ENCODE measurements at regions not wholly inside any gene's neighbourhood (a gene's known extent, or its start where the extent isn't known, plus 50 kb on each side); places are given as distances from the start of the nearest gene placed in this dataset.
"Not testable (repeated sequence)": the region's sequence is repeated elsewhere in the genome, so short reads cannot be mapped to it uniquely, and the experiment has no call there.

DNA sequence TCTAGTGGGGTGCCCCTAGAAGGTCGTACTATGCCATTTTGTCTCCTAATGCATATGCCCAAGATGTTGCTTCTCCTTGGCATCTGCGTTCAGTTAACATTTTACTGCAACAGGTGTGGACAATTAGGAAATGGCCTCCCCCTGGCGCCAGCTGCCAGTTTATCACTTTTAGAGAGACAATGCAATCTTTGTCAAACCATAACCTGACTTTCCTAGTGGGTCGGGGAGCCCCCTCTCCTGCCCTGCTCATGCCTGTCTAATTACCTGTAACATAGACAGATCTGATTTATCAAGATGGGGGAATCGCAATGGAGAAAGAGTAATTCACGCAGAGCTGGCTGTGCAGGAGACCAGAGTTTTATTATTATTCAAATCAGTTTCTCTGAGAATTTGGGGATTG is 353.7 kb upstream of the SGO1 start:
- no peak for DNase-seq

DNA sequence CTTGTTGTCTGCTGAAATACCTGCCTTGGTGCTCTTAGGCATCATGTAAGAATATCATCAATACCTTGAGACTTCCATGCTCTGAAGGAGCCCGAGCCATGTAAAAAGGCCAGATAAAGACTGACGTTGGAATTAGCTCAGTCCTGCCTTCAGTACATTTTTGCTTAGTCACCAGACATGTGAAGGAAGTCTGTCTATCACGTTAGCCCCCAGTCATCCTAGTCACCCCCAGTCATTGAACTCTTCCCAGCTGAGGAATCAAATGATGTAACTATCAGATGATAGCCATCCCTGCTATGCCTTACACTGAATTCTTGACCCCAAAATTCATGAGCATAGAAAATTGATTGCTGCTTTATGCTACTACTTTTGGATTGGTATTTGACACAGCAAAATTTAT is 351.2 kb upstream of the SGO1 start:
- DNase-seq = no peak

GRCh38 chr3:20529911-20530310 is 343.9 kb upstream of the SGO1 start:
- no peak for DNase-seq

DNA sequence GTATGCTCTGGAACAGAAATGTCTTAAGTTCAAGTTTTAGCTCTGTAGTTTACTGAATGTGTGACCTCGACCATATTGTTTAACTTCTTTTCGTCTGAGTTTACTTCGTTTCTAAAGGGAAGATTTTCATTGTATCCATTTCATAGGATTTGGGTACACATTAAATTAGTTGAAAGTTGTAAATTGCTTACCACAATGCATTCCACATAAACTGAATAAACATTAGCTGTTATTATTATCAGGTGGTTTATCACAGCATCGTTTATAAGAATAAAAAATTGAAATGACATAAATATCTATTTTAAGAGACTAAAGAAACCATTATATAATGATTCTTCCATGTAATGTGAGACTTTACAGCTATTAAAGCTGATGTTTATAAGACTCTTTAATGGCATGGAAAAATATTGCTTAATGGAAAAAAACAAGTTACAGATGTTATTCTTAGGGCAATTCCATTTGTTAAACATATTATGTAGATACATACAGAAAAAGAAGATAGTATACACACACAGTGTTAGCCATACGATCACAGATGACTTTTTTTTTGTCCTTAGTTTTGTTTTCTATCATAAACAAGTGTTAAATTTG is 342.3 kb upstream of the SGO1 start:
- no peak for DNase-seq

DNA sequence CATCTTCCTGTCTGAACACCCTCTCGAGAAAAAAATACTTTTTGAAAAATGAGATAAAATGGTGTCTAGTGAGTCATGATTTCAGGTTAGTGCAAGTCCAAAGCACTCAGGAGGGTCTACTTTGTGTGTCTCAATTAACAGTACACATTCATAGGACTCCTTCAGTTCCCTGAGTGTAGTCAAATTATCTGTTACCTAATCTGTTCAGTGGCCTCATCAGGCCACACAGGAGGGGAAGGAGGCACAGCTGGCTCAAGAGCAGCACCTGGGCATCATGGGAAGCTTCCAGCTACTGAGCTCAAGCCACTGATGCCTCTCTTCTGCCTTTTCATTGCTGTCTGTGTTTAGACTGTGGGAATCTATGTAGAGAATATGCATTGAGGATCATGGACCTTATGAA is 341.4 kb upstream of the SGO1 start:
- DNase-seq = no peak

DNA sequence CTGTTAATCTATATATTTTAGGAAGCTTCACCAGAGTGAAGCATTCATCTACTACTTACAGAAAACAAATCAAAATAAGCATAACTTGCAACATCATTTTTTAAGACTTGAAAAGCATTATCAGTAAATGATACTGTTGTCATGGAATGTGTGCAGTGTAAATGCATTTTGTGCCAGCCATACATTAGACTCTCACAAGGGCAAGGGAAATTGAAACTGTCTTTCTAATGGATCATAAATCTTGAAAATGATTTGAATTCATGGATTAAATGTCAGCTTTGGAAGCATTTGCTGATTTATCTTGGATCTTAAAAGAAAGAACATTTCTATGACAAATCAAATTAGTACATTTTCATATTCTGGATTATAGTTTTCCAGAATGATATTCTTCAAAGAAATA is 338.3 kb upstream of the SGO1 start:
- no peak for DNase-seq

- no peak for DNase-seq
These were observed 337.3 kb upstream of the SGO1 start for GRCh38 chr3:20523293-20523692.

DNA sequence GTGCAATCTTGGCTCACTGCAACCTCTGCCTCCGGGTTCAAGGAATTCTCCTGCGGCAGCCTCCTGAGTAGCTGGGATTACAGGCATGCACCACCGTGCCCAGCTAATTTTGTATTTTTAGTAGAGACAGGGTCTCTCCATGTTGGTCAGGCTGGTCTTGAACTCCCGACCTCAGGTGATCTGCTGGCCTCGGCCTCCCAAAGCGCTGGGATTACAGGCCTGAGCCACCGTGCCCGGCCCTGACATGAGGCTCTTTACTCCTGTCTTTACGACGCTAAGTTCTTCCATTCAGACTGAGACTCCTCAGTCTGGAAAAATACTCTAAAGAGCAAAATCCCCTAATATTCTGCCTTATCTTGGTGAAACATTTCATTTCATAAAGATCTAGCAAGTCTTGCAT is 331.3 kb upstream of the SGO1 start:
- not testable (repeated sequence) for DNase-seq

DNA sequence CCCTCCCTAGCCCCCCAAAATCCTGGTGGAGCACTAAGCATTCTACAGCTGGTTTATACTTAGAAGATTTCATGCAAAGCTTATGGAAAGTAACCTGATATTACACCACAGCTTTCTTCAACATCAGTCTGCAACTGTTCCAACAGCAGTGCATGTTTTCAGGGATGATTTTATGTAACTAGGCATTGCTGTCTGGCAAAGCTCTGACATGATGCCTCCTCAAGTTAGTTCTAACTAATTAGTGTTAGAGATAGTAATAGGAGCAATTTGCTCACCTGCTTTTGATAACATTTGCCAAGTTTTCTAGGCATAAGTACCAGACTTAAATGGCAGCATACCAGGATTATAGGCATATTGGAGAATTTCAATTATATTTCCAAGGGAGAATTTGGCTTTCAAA is 330.3 kb upstream of the SGO1 start:
- DNase-seq = no peak

- DNase-seq = no peak
These were observed 329.8 kb upstream of the SGO1 start for GRCh38 chr3:20515834-20516233.

DNA sequence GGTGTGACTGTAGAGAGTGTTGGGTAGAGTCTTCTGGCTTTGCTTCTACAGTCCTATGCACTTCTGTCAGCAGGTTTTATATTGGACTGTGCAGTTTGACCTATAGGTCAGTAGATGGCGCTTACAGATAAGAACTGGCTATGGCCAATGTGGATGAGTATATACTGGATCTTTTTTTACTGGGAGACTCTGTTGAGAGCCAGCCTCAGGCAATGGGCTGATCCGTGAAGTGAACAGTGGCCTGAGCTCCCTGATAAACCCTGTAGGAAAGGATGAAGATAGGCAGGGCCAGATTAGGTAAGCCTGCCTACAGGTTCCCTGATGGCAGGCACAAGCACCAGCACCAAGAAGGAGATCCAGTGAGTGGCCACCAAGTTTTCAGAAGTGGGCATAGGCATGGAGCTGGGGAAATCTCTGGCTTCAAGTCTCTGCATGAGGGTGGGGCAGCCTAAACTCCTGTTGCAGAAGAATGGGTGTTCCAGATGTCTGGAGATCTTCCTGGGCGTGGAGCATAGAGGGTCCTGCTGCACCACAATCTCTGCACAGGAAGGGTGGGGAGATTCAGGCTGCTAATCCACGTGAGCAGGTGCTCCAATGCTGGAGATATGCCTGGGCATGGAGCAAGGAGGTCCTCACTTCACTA is 326.0 kb upstream of the SGO1 start:
- DNase-seq = no peak

GRCh38 chr3:20510396-20510795 is 324.4 kb upstream of the SGO1 start:
- no peak for DNase-seq

DNA sequence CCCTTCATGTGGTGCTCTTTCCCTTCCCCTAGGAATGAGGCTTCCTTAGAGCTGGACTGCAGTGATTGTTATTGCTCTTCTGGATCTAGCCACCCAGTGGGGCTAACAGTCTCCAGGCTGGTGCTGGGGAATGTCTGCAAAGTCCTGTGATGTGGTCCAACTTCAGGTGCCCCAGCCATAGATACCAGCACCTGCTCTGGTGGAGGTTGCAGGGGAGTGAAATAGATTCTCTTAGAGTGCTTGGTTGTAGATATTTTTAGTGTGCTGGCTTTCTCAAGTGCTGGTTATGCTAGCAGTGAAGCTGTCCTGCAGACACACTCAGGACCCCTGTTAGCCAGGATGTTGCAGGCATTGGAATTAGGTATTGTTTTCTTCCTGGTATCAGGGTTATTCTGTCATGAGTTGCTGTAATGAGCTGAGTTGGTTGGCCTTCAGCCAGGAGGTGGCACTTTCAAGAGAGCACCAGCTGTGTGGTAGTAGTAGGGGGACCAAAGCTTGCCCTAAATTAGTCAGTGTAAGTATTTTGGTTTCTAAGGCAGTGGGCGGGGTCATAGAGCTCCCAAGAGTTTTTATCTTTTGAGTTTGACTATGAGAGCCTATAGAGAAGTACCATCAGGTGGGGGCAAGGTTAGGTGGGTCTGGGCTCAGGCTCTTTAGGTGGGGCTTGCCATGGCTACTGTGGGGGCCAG is 317.5 kb upstream of the SGO1 start:
- DNase-seq = no peak

DNA sequence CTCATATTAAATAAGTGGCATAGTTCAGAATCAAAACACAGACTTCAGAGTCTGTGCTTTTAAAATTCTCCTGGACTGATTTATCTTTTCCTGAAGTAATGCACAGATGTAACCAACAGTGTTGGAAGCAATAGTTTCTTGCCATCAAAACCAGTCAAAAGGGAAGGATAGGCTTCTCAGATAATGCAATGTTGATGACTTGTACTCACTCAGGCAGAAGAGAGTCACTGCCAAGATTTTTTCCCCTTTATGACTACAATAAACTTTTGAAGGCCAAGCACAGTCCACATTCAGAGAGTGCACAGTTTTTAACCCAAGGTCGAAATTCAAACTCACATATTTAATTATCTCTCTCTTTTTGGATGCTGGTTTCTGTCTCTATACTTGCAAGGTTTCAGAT is 305.0 kb upstream of the SGO1 start:
- DNase-seq = no peak

DNA sequence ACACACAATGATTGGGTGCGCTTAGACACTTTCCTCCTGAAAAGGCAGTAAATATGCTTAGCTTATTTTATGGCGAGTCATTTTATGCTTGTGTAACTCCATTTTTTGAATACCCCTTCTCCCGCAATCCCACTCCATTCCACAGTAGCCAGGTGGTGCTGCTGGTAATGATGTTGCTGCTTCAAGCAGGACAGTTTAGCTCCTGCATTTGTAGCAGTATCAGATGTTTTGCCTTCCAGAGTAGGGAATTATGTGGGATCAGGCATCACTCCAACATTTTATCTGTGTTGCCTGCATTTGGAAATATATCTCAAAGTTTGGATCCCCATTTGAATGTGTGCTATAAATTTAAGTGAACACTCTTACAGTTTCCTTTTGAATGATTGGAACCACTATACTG is 302.1 kb upstream of the SGO1 start:
- no peak for DNase-seq

DNA sequence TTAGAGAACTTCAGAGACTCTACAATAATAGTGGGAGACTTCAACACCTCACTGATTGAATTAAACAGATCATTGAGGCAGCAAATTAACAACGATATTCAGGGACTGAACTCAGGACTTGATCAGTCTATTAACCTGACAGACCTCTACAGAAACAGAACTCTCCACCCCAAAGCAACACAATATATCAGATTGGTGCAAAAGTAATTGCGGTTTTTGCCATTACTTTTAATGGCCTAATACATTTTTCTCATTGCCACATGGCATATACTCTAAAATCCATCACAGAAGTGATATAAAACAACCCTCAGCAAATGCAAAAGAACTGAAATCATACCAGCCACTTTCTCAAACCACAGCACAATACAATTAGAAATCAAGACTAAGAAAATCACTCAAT is 298.1 kb upstream of the SGO1 start:
- DNase-seq = no peak

- DNase-seq = no peak
These were observed 296.3 kb upstream of the SGO1 start for GRCh38 chr3:20482350-20482749.

- DNase-seq = no peak
These were observed 294.9 kb upstream of the SGO1 start for GRCh38 chr3:20480786-20481365.

DNA sequence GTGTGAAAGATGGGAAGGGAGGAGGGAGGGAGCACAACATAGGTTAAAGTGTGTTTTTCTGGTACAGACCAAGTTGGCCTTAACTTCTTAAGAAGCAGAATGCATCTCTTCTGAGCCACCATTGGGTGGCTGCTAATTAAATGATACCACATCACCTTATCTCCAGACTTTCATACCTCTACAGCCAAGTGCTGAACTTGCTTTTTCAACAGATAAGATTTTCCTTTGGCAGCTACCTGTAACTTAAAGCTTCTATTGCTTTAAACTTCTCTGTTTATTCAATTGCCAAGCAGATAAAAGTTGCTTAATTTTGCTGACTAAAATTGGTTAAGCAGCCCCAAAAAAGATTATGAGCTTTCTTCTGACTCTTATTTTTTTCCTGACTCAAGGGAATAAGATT is 292.4 kb upstream of the SGO1 start:
- no peak for DNase-seq

DNA sequence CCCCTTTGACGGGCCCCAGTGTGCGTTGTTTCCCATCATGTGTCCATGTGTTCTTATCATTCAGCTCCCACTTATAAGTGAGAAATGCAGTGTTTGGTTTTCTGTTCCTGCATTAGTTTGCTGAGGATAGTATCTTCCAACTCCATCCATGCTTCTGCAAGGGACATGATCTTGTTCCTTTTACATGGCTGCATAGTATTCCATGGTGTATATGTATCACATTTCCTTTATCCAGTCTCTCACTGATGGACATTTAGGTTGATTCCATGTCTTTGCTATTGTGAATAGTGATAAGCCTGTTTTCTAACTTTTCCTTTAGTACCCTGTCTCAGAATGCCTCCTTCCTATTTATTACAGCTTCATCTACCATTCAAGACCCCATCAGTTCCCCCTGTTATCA is 278.2 kb upstream of the SGO1 start:
- DNase-seq = not testable (repeated sequence)

- DNase-seq = no peak
These were observed 276.7 kb upstream of the SGO1 start for GRCh38 chr3:20462723-20463122.

- DNase-seq = no peak
These were observed 276.2 kb upstream of the SGO1 start for GRCh38 chr3:20462226-20462625.

DNA sequence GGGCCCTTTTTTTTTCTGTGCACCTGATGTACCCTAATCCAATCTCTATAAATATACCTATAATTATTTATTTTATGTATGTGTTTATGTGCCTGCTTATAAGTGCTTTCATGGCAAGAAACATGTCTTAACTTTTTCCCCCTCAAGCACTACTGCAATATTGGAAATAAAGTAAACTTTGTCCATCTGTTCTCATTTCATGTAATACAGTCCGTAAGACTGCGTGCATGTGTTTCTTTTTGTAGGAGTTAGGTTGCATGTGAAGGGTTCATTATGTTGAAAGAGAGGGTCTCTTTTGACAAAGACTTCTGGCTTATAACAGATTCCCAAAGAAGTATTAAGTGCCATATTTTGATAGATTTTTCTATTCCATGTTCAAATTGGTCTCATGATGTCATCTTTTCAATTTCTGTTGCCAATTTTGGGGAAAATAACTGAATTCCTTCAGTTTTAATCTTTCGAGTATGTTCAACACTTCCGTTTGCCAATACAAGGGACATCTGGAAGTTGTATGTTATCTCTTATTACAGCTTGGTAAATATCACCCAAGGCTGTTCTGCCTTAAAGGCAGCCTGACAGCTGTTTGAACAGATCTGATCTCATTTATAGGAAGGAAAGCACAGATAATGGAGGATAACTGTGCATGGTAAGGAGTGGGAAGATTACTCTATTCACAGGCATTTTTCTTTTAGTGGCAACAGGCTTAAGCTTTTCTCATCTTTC is 273.1 kb upstream of the SGO1 start:
- no peak for DNase-seq

- no peak for DNase-seq
These were observed 270.5 kb upstream of the SGO1 start for GRCh38 chr3:20456511-20456910.

Data from stimulated activated CD4-positive, alpha-beta T cell treated with anti-CD3 and anti-CD28 coated beads, Interleukin-2, amount 100 ng/mL, for 24 hours (primary cell).